CD14-positive monocyte (primary cell): ENCODE measurements at regions not wholly inside any gene's neighbourhood (a gene's known extent, or its start where the extent isn't known, plus 50 kb on each side); places are given as distances from the start of the nearest gene placed in this dataset.

Source experiments
- DNase-seq, 3 donors: peaks; one replicate each; pipeline ENCODE4 v3.0.0-alpha.2; 2011 to 2022
- H2AFZ ChIP-seq: 2 replicates; pipeline ENCODE4 v1.6.0; 2012; ENCODE audit warnings: mild to moderate bottlenecking, low read depth, low read length, inconsistent platforms; ENCODE audit not compliant: insufficient read depth, poor library complexity, severe bottlenecking
- H3K27ac ChIP-seq, 2 donors: 1 replicate in 1 of 2; 2 replicates in 1 of 2; pipeline ENCODE4 v1.5.1; 2012 to 2013; ENCODE audit warnings: low read length in 2 of 2, control low read depth in 1 of 2, inconsistent platforms in 1 of 2, low read depth in 1 of 2, mild to moderate bottlenecking in 1 of 2
- H3K27me3 ChIP-seq, 2 donors: one replicate each; pipeline versions ENCODE4 v1.6.0 to v1.6.1; 2011 to 2013; ENCODE audit warnings: low read length in 2 of 2; ENCODE audit not compliant: control insufficient read depth in 2 of 2, insufficient read depth in 2 of 2
- H3K36me3 ChIP-seq, 2 donors: replicated peaks in 1 of 2; 1 replicate in 1 of 2; 2 replicates in 1 of 2; pipeline versions ENCODE4 v1.5.1 to v1.6.1; 2012 to 2013; ENCODE audit warnings: low read length in 2 of 2, control low read depth in 1 of 2, inconsistent platforms in 1 of 2, mild to moderate bottlenecking in 1 of 2; ENCODE audit not compliant: insufficient read depth in 2 of 2, control insufficient read depth in 1 of 2
- H3K4me1 ChIP-seq, 2 donors: 1 replicate in 1 of 2; 2 replicates in 1 of 2; pipeline versions ENCODE4 v1.5.1 to v1.6.1; 2012 to 2013; ENCODE audit warnings: low read length in 2 of 2, control low read depth in 1 of 2, inconsistent platforms in 1 of 2, mild to moderate bottlenecking in 1 of 2, moderate library complexity in 1 of 2; ENCODE audit not compliant: insufficient read depth in 2 of 2, control insufficient read depth in 1 of 2
- H3K4me2 ChIP-seq: replicated peaks from 2 replicates; pipeline ENCODE3; 2012; ENCODE audit warnings: low read length, moderate library complexity, mild to moderate bottlenecking; ENCODE audit not compliant: poor library complexity, severe bottlenecking; ENCODE audit errors: extremely low read depth
- H3K4me3 ChIP-seq, 3 experiments: fragments of 200-600 bp in 1 of 3; sonication (generic) in 1 of 3; replicated peaks in 1 of 3; 1 replicate in 2 of 3; 2 replicates in 1 of 3; pipeline ENCODE4 v1.5.1; 2011 to 2013; ENCODE audit warnings: low read length in 3 of 3, mild to moderate bottlenecking in 3 of 3, control low read depth in 2 of 3, low read depth in 2 of 3, inconsistent platforms in 1 of 3, moderate library complexity in 1 of 3
- H3K79me2 ChIP-seq: 2 replicates; pipeline ENCODE4 v1.6.0; 2012; ENCODE audit warnings: mild to moderate bottlenecking, control low read depth, inconsistent platforms, low read length, moderate library complexity; ENCODE audit not compliant: insufficient read depth
- H3K9ac ChIP-seq: 2 replicates; pipeline ENCODE4 v1.6.0; 2017; ENCODE audit warnings: low read length, mild to moderate bottlenecking; ENCODE audit not compliant: insufficient read depth, poor library complexity, severe bottlenecking
- H3K9me3 ChIP-seq, 2 donors: replicated peaks in 1 of 2; 1 replicate in 1 of 2; 2 replicates in 1 of 2; pipeline versions ENCODE4 v1.5.1 to v1.6.1; 2012 to 2013; ENCODE audit warnings: low read length in 2 of 2, control low read depth in 1 of 2; ENCODE audit not compliant: control insufficient read depth in 1 of 2, insufficient read depth in 1 of 2
- H4K20me1 ChIP-seq: 2 replicates; pipeline ENCODE4 v1.6.0; 2012; ENCODE audit warnings: mild to moderate bottlenecking, low read length, control low read depth, moderate library complexity; ENCODE audit not compliant: insufficient read depth
- H3K27ac Mint-ChIP-seq, 7 donors: one replicate each; pipeline ENCODE4 v1.8.0; 2020; ENCODE audit warnings: mild to moderate bottlenecking in 7 of 7, mixed read lengths in 7 of 7, moderate library complexity in 6 of 7, inconsistent platforms in 2 of 7
- H3K27me3 Mint-ChIP-seq, 3 donors: one replicate each; pipeline ENCODE4 v1.8.0; 2021 to 2022; ENCODE audit warnings: low read depth in 3 of 3, mild to moderate bottlenecking in 3 of 3, mixed read lengths in 3 of 3, moderate library complexity in 3 of 3, inconsistent platforms in 1 of 3
- H3K36me3 Mint-ChIP-seq, 2 donors: one replicate each; pipeline ENCODE4 v1.8.0; 2020; ENCODE audit warnings: mixed read lengths in 2 of 2, inconsistent platforms in 1 of 2, mild to moderate bottlenecking in 1 of 2
- H3K4me1 Mint-ChIP-seq: one replicate; pipeline ENCODE4 v1.8.0; 2020; ENCODE audit warnings: mild to moderate bottlenecking, mixed read lengths
- H3K4me3 Mint-ChIP-seq, 2 donors: one replicate each; pipeline ENCODE4 v1.8.0; 2020; ENCODE audit warnings: mild to moderate bottlenecking in 2 of 2, mixed read lengths in 2 of 2, moderate library complexity in 1 of 2
- H3K9me3 Mint-ChIP-seq, 7 donors: one replicate each; pipeline ENCODE4 v1.8.0; 2020 to 2022; ENCODE audit warnings: mixed read lengths in 7 of 7, mild to moderate bottlenecking in 6 of 7, moderate library complexity in 6 of 7, inconsistent platforms in 2 of 7
- CTCF ChIP-seq: fragments of 200-600 bp; IDR thresholded peaks from one replicate; pipeline ENCODE4 v1.8.0; 2022; ENCODE audit warnings: antibody characterized with exemption, mild to moderate bottlenecking
- WGBS: methylation state at CpG from one replicate; pipeline ENCODE4 v1.1.5; 2013; ENCODE audit warnings: missing lambda C conversion rate; ENCODE audit not compliant: insufficient coverage; 5-methylcytosine and 5-hydroxymethylcytosine counted together
- intact Hi-C, 2 donors: fragments of 100-400 bp; cut with micrococcal nuclease; formaldehyde crosslinking; loops; one replicate each; pipeline versions ENCODE4 v1.15.0 to v1.15.1; 2023

- Histone ChIP-seq H3K9me3 (no peaks in the 10 kb centered on the region), H3K4me3 (no peak overlapping the region), H2AFZ (no peak overlapping the region), H4K20me1 (no peaks in the 10 kb centered on the region), H3K9ac (no peak overlapping the region), H3K4me2 (no peak overlapping the region), H3K27me3 (no peaks in the 10 kb centered on the region), H3K27ac (no peak overlapping the region), H3K4me1 (no peaks in the 10 kb centered on the region), H3K79me2 (no peaks in the 10 kb centered on the region), H3K36me3 (no peaks in the 10 kb centered on the region)
- no peak for DNase-seq
- H3K4me1 Mint-ChIP-seq: no peaks in the 10 kb centered on the region
- H3K36me3 Mint-ChIP-seq: no peaks in the 10 kb centered on the region
- H3K27ac Mint-ChIP-seq: no peak overlapping the region
- no peak for TF ChIP-seq CTCF
- WGBS: no CpG with 5 or more reads among the region's 2 CpGs
- no peak overlapping the region for H3K4me3 Mint-ChIP-seq
- H3K27me3 Mint-ChIP-seq: peaks cover 0 to 6% (median 2%) of the 10 kb centered on the region in 3 donors
- H3K9me3 Mint-ChIP-seq: peaks cover 0 to 2% (median 0%) of the 10 kb centered on the region in 7 donors
- intact Hi-C loops: no loop called here
Measured at GRCh38 chr9:524008-524407, 309.3 kb downstream of the DOCK8 start.

- Mint-ChIP-seq H3K9me3 (peaks cover 0 to 2% (median 0%) of the 10 kb centered on the region in 7 donors), H3K4me1 (no peaks in the 10 kb centered on the region), H3K36me3 (no peaks in the 10 kb centered on the region), H3K27me3 (peaks cover 0 to 5% (median 2%) of the 10 kb centered on the region in 3 donors), H3K27ac (no peak overlapping the region), H3K4me3 (no peak overlapping the region)
- Histone ChIP-seq H3K9ac (no peak overlapping the region), H2AFZ (no peak overlapping the region), H3K4me3 (no peak overlapping the region), H3K9me3 (no peaks in the 10 kb centered on the region), H3K79me2 (no peaks in the 10 kb centered on the region), H3K4me1 (no peaks in the 10 kb centered on the region), H3K4me2 (no peak overlapping the region), H3K36me3 (no peaks in the 10 kb centered on the region), H3K27ac (no peak overlapping the region), H4K20me1 (no peaks in the 10 kb centered on the region), H3K27me3 (no peaks in the 10 kb centered on the region)
- TF ChIP-seq CTCF: no peak
- 100% methylated on average over 1 of the region's 11 CpGs for WGBS
- no peak for DNase-seq
- intact Hi-C loops: no loop called here
Measured at GRCh38 chr9:526904-527591, 312.4 kb downstream of the DOCK8 start.
